M059J (cell line): ENCODE measurements at regions not wholly inside any gene's neighbourhood (a gene's known extent, or its start where the extent isn't known, plus 50 kb on each side); places are given as distances from the start of the nearest gene placed in this dataset.

ENCODE experiments used
- DNase-seq: peaks from one replicate; pipeline ENCODE4 v3.0.0-alpha.2; 2012; ENCODE audit warnings: low read depth

GRCh38 chr1:199847021-199847420, 180.5 kb upstream of the NR5A2 start:
- no peak for DNase-seq

- no peak for DNase-seq
Observed at GRCh38 chr1:199851439-199852140, 175.9 kb upstream of the NR5A2 start.

GRCh38 chr1:199854686-199855321, 172.7 kb upstream of the NR5A2 start:
- DNase-seq = peak; percentile 72

- peak; percentile 94 for DNase-seq
Observed at GRCh38 chr1:199855580-199855979, 171.9 kb upstream of the NR5A2 start.

- peak; percentile 27 for DNase-seq
Observed at GRCh38 chr1:199856216-199856780, 171.2 kb upstream of the NR5A2 start.

- peak; percentile 65 for DNase-seq
Observed at GRCh38 chr1:199857108-199857507, 170.4 kb upstream of the NR5A2 start.

GRCh38 chr1:199857516-199857915, 170.0 kb upstream of the NR5A2 start:
- DNase-seq = no peak

- no peak for DNase-seq
Observed at GRCh38 chr1:199858171-199858570, 169.3 kb upstream of the NR5A2 start.

- DNase-seq = no peak
Observed at GRCh38 chr1:199858856-199859255, 168.7 kb upstream of the NR5A2 start.

GRCh38 chr1:199859491-199859933, 168.0 kb upstream of the NR5A2 start:
- DNase-seq = peak; percentile 75

- DNase-seq = peak; percentile 39
Observed at GRCh38 chr1:199861020-199861795, 166.3 kb upstream of the NR5A2 start.

- DNase-seq = peak; percentile 44
Observed at GRCh38 chr1:199862047-199862446, 165.5 kb upstream of the NR5A2 start.

GRCh38 chr1:199866210-199866617, 161.3 kb upstream of the NR5A2 start:
- no peak for DNase-seq

GRCh38 chr1:199867601-199868000, 159.9 kb upstream of the NR5A2 start:
- DNase-seq = peak; percentile 66

- DNase-seq = no peak
Observed at GRCh38 chr1:199868777-199869176, 158.7 kb upstream of the NR5A2 start.

- DNase-seq = no peak
Observed at GRCh38 chr1:199875337-199875736, 152.2 kb upstream of the NR5A2 start.

- no peak for DNase-seq
Observed at GRCh38 chr1:199875856-199876255, 151.7 kb upstream of the NR5A2 start.

- no peak for DNase-seq
Observed at GRCh38 chr1:199877526-199878384, 149.8 kb upstream of the NR5A2 start.

- DNase-seq = no peak
Observed at GRCh38 chr1:199878823-199879222, 148.7 kb upstream of the NR5A2 start.

- DNase-seq = peak; percentile 24
Observed at GRCh38 chr1:199898654-199899053, 128.9 kb upstream of the NR5A2 start.

GRCh38 chr1:199901341-199901740, 126.2 kb upstream of the NR5A2 start:
- DNase-seq = peak; percentile 29
